Kidney (tissue), 13 donors: ENCODE measurements at regions not wholly inside any gene's neighbourhood (a gene's known extent, or its start where the extent isn't known, plus 50 kb on each side); places are given as distances from the start of the nearest gene placed in this dataset.

ENCODE experiments used
- DNase-seq, 5 donors: peaks; one replicate each; pipeline ENCODE4 v3.0.0-alpha.2; 2013 to 2020
- FAIRE-seq: peaks from 2 replicates; lab custom pipeline; 2012; peaks lifted over from hg19 to GRCh38; lab: Jason Lieb, UNC
- H3K27ac ChIP-seq, 2 donors: one replicate each; pipeline ENCODE4 v1.7.0; 2013; ENCODE audit warnings: low read depth in 2 of 2, low read length in 2 of 2, inconsistent platforms in 1 of 2
- H3K27me3 ChIP-seq: one replicate; pipeline ENCODE4 v1.7.1; 2013; ENCODE audit warnings: low read length, inconsistent platforms; ENCODE audit not compliant: control insufficient read depth, insufficient read depth
- H3K36me3 ChIP-seq, 3 donors: one replicate each; pipeline versions ENCODE4 v1.7.0 to v1.7.1; 2013; ENCODE audit warnings: low read length in 3 of 3, control low read depth in 1 of 3, inconsistent platforms in 1 of 3; ENCODE audit not compliant: insufficient read depth in 3 of 3, control insufficient read depth in 2 of 3
- H3K4me1 ChIP-seq, 3 donors: one replicate each; pipeline versions ENCODE4 v1.7.0 to v1.7.1; 2013; ENCODE audit warnings: low read length in 3 of 3, inconsistent platforms in 1 of 3, low read depth in 1 of 3; ENCODE audit not compliant: control insufficient read depth in 2 of 3, insufficient read depth in 2 of 3
- H3K4me3 ChIP-seq, 3 donors: one replicate each; pipeline versions ENCODE4 v1.7.0 to v1.8.1; 2013; ENCODE audit warnings: low read length in 3 of 3, control low read depth in 1 of 3, inconsistent platforms in 1 of 3
- H3K9ac ChIP-seq, 3 donors: one replicate each; pipeline versions ENCODE4 v1.7.0 to v1.7.1; 2013; ENCODE audit warnings: low read length in 3 of 3, control low read depth in 1 of 3, inconsistent platforms in 1 of 3
- H3K9me3 ChIP-seq, 3 donors: one replicate each; pipeline versions ENCODE4 v1.7.0 to v1.7.1; 2013; ENCODE audit warnings: low read length in 3 of 3, control low read depth in 1 of 3, inconsistent platforms in 1 of 3; ENCODE audit not compliant: control insufficient read depth in 2 of 3, insufficient read depth in 1 of 3
- CTCF ChIP-seq: IDR thresholded peaks from 3 replicates; pipeline ENCODE4 v1.5.1; 2012; ENCODE audit warnings: mild to moderate bottlenecking, moderate library complexity, borderline replicate concordance; ENCODE audit not compliant: insufficient read depth; ENCODE audit errors: extremely low read depth
- intact Hi-C: fragments of 100-400 bp; cut with DNase I; formaldehyde crosslinking; loops from one replicate; pipeline ENCODE4 v1.11.1; 2022
- donor health status: control.
- donor health status: control.
- donor health status: control.
- donor health status: control.
- donor health status: control.
- donor health status: DM: yes; HTN: yes; CAD: no.
- donor health status: Normal renal cell carcinoma (clear cell type).

- intact Hi-C loops, result no loop called here
- FAIRE-seq (no peak), DNase-seq (no peak)
- no peaks in the 10 kb centered on the region for H3K9me3 ChIP-seq
- no peaks in the 10 kb centered on the region for H3K36me3 ChIP-seq
- no peak overlapping the region for H3K9ac ChIP-seq
- H3K27ac ChIP-seq, result no peak overlapping the region
- H3K4me1 ChIP-seq, result no peaks in the 10 kb centered on the region
- TF ChIP-seq CTCF, result no peak
- H3K27me3 ChIP-seq, result no peaks in the 10 kb centered on the region
- no peak overlapping the region for H3K4me3 ChIP-seq
These were observed 244.2 kb downstream of the TLE3 start for GRCh38 chr15:69853544-69853951.

GRCh38 chr15:69854001-69854400 is 243.7 kb downstream of the TLE3 start:
- H3K27ac ChIP-seq, result no peak overlapping the region
- no peak overlapping the region for H3K9ac ChIP-seq
- DNase-seq (no peak), FAIRE-seq (no peak)
- H3K27me3 ChIP-seq, result no peaks in the 10 kb centered on the region
- intact Hi-C loops, result no loop called here
- no peaks in the 10 kb centered on the region for H3K9me3 ChIP-seq
- no peaks in the 10 kb centered on the region for H3K36me3 ChIP-seq
- TF ChIP-seq CTCF, result no peak
- H3K4me1 ChIP-seq, result no peaks in the 10 kb centered on the region
- no peak overlapping the region for H3K4me3 ChIP-seq

GRCh38 chr15:69854521-69855181 is 243.1 kb downstream of the TLE3 start:
- DNase-seq (no peak), FAIRE-seq (no peak)
- H3K36me3 ChIP-seq, result no peaks in the 10 kb centered on the region
- H3K9ac ChIP-seq, result no peak overlapping the region
- intact Hi-C loops, result no loop called here
- no peak overlapping the region for H3K27ac ChIP-seq
- TF ChIP-seq CTCF, result no peak
- H3K9me3 ChIP-seq, result no peaks in the 10 kb centered on the region
- H3K4me3 ChIP-seq, result no peak overlapping the region
- H3K27me3 ChIP-seq, result no peaks in the 10 kb centered on the region
- H3K4me1 ChIP-seq, result no peaks in the 10 kb centered on the region
